ENCODE measurements at regions not wholly inside any gene's neighbourhood (a gene's known extent, or its start where the extent isn't known, plus 50 kb on each side); places are given as distances from the start of the nearest gene placed in this dataset.
"Not testable (repeated sequence)": the region's sequence is repeated elsewhere in the genome, so short reads cannot be mapped to it uniquely, and the experiment has no call there.

DNA sequence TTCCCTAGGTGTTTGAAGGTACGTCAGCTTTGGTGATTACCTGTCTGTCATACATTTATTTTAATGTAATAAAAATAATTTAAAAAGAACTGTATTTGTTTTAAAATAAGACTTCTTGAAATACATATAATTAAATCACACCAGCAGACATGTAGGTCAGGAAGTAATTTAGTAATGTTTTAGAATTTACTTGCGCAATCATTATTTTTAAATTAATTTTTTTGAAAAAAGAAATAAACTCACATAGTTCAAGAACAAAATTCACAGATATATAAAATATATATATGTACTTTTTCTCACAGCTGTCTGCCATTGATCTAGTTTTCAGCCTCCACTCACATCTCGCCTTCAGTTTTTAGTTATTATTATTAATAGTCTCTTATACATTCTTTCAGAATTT, 875.9 kb downstream of the TTLL7 start:
- Histone ChIP-seq H3K4me1 (ENCODE audit: control insufficient read depth in 5 of 5, insufficient read depth in 5 of 5, low read length in 5 of 5) (no peaks in the 10 kb centered on the region), H3K9ac (ENCODE audit: low read length in 5 of 5) (no peak overlapping the region), H3K36me3 (ENCODE audit: control insufficient read depth in 5 of 5, insufficient read depth in 5 of 5, low read length in 5 of 5) (no peaks in the 10 kb centered on the region)

DNA sequence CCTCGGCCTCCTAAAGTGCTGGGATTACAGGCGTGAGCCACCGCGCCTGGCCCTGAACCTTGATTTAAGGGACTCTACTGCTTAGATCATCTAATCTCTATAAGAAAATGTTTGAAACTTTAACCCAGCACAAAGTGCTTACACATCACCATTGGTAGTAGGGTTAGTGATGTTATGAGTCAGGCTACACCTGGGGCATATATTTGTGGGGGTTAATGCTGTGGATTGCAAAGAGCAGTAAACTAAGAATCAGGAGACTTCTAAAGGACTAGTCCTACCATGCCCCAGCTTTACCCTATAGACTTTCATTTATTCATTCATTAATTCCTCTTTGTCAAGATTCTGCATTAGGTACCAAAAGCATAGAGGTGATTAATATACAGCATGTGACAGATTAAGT, 880.5 kb downstream of the TTLL7 start:
- Histone ChIP-seq H3K9ac (ENCODE audit: low read length in 5 of 5) (no peak overlapping the region), H3K27ac (ENCODE audit: low read depth, low read length) (no peak overlapping the region), H3K36me3 (ENCODE audit: control insufficient read depth in 5 of 5, insufficient read depth in 5 of 5, low read length in 5 of 5) (no peaks in the 10 kb centered on the region), H3K9me3 (ENCODE audit: control insufficient read depth in 5 of 5, low read length in 5 of 5) (no peaks in the 10 kb centered on the region), H3K4me1 (ENCODE audit: control insufficient read depth in 5 of 5, insufficient read depth in 5 of 5, low read length in 5 of 5) (no peaks in the 10 kb centered on the region), H3K4me3 (ENCODE audit: low read depth in 1 of 5, low read length in 5 of 5) (no peak overlapping the region), H3K27me3 (ENCODE audit: control insufficient read depth in 5 of 5, insufficient read depth in 4 of 5, low read length in 5 of 5) (no peaks in the 10 kb centered on the region)

More for the DNA sequence above, 875.9 kb downstream of the TTLL7 start:
- no peaks in the 10 kb centered on the region for H3K27me3 ChIP-seq (ENCODE audit: control insufficient read depth in 5 of 5, insufficient read depth in 4 of 5, low read length in 5 of 5)
- no peaks in the 10 kb centered on the region for H3K9me3 ChIP-seq (ENCODE audit: control insufficient read depth in 5 of 5, low read length in 5 of 5)
- no peak overlapping the region for H3K4me3 ChIP-seq (ENCODE audit: low read depth in 1 of 5, low read length in 5 of 5)
- no peak overlapping the region for H3K27ac ChIP-seq (ENCODE audit: low read depth, low read length)

DNA sequence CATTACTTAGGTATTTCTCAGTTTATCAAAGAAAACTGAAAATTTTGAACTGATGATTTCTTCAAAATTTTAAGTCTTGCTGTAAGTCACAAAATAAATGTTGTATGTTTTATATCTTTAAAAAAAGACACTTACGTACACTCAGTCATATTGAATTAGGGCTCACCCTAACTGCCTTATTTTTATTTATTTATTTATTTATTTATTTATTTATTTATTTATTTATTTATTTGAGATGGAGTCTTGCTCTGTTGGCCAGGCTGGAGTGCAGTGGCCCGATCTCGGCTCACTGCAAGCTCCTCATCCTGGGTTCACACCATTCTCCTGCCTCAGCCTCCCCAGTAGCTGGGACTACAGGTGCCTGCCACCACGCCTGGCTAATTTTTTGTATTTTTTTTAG, 881.9 kb downstream of the TTLL7 start:
- H3K27me3 ChIP-seq (ENCODE audit: control insufficient read depth in 5 of 5, insufficient read depth in 4 of 5, low read length in 5 of 5); H3K4me3 ChIP-seq (ENCODE audit: low read depth in 1 of 5, low read length in 5 of 5); H3K9me3 ChIP-seq (ENCODE audit: control insufficient read depth in 5 of 5, low read length in 5 of 5); H3K9ac ChIP-seq (ENCODE audit: low read length in 5 of 5); H3K4me1 ChIP-seq (ENCODE audit: control insufficient read depth in 5 of 5, insufficient read depth in 5 of 5, low read length in 5 of 5); H3K36me3 ChIP-seq (ENCODE audit: control insufficient read depth in 5 of 5, insufficient read depth in 5 of 5, low read length in 5 of 5); H3K27ac ChIP-seq (ENCODE audit: low read depth, low read length): not testable (repeated sequence)

DNA sequence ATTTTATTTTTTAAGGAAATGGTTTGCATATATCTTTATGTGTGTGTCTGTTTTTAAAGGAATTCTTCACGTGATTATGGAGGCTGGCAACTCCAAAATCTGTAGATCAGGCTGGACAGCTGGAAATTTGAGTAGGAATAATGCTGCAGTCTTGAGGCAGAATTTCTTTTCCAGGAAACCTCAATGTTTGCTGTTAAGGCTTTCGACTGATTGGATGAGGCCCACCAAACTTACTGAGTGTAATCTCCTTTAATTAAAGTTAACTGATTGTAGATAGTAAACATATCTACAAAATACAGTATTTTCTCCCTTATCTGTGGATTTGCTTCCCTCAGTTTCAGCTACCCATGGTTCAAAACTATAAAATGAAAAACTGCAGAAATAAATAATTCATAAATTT, 883.1 kb downstream of the TTLL7 start:
- no peaks in the 10 kb centered on the region for H3K9me3 ChIP-seq (ENCODE audit: control insufficient read depth in 5 of 5, low read length in 5 of 5)
- no peaks in the 10 kb centered on the region for H3K36me3 ChIP-seq (ENCODE audit: control insufficient read depth in 5 of 5, insufficient read depth in 5 of 5, low read length in 5 of 5)
- no peak overlapping the region for H3K9ac ChIP-seq (ENCODE audit: low read length in 5 of 5)
- no peaks in the 10 kb centered on the region for H3K27me3 ChIP-seq (ENCODE audit: control insufficient read depth in 5 of 5, insufficient read depth in 4 of 5, low read length in 5 of 5)
- no peaks in the 10 kb centered on the region for H3K4me1 ChIP-seq (ENCODE audit: control insufficient read depth in 5 of 5, insufficient read depth in 5 of 5, low read length in 5 of 5)
- no peak overlapping the region for H3K27ac ChIP-seq (ENCODE audit: low read depth, low read length)
- no peak overlapping the region for H3K4me3 ChIP-seq (ENCODE audit: low read depth in 1 of 5, low read length in 5 of 5)

DNA sequence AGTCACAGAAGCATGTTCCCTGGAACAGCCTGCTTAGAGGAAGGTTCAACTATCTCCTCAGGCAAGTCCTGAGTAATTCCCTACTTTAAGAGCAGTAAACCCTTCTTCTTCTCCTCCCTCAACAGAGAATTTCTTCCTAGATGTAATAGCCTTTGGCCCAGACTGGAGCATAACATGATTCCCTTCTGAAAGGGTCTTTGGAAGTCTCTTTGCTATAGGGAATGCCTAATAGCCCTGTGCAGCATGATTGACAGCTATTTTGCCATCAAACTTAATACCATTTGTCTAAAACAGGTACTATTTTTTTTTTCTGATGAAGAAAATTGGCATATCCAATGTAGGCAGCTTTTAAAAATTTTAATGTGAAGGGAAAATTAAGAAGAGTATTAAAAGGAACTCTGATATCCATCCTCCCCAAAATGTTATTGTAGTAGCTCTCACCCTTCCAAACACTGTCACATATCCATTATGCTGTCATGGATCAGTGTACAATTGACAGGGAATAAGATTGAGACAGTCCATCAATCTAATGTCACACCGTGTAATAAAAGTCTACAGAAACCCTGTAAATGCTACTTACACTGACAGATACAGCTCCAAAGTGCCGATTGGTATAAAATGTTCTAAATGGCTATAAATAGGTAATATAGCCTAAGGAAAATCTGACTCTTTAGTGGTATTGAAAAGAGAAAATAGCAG, 884.6 kb downstream of the TTLL7 start:
- no peak overlapping the region for H3K9ac ChIP-seq (ENCODE audit: low read length in 5 of 5)
- no peak overlapping the region for H3K27ac ChIP-seq (ENCODE audit: low read depth, low read length)
- no peaks in the 10 kb centered on the region for H3K4me1 ChIP-seq (ENCODE audit: control insufficient read depth in 5 of 5, insufficient read depth in 5 of 5, low read length in 5 of 5)
- no peaks in the 10 kb centered on the region for H3K36me3 ChIP-seq (ENCODE audit: control insufficient read depth in 5 of 5, insufficient read depth in 5 of 5, low read length in 5 of 5)
- H3K9me3 ChIP-seq (ENCODE audit: control insufficient read depth in 5 of 5, low read length in 5 of 5), result no peaks in the 10 kb centered on the region
- no peaks in the 10 kb centered on the region for H3K27me3 ChIP-seq (ENCODE audit: control insufficient read depth in 5 of 5, insufficient read depth in 4 of 5, low read length in 5 of 5)
- no peak overlapping the region for H3K4me3 ChIP-seq (ENCODE audit: low read depth in 1 of 5, low read length in 5 of 5)

DNA sequence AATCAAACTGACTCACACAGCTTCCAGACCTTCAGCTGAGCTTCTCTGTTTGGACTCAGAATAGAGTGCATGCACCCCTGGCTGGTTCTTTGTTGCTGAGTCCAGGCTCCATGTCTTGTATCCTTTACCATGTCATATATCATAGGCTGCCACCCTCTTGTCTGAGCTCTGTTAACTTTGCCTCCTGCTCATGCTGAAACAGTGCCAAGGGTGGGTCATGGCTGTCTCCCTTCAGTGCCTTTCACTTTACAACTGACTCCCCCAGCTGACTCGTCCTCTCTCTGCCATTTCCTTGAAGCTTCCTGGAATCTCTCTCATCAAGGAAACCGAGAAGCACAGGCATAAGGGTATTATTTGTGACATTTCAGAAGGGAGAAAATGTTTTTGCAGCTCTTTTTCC, 885.3 kb downstream of the TTLL7 start:
- Histone ChIP-seq H3K4me1 (ENCODE audit: control insufficient read depth in 5 of 5, insufficient read depth in 5 of 5, low read length in 5 of 5) (no peaks in the 10 kb centered on the region), H3K4me3 (ENCODE audit: low read depth in 1 of 5, low read length in 5 of 5) (no peak overlapping the region), H3K27ac (ENCODE audit: low read depth, low read length) (no peak overlapping the region), H3K9ac (ENCODE audit: low read length in 5 of 5) (no peak overlapping the region), H3K9me3 (ENCODE audit: control insufficient read depth in 5 of 5, low read length in 5 of 5) (no peaks in the 10 kb centered on the region), H3K36me3 (ENCODE audit: control insufficient read depth in 5 of 5, insufficient read depth in 5 of 5, low read length in 5 of 5) (no peaks in the 10 kb centered on the region), H3K27me3 (ENCODE audit: control insufficient read depth in 5 of 5, insufficient read depth in 4 of 5, low read length in 5 of 5) (no peaks in the 10 kb centered on the region)

DNA sequence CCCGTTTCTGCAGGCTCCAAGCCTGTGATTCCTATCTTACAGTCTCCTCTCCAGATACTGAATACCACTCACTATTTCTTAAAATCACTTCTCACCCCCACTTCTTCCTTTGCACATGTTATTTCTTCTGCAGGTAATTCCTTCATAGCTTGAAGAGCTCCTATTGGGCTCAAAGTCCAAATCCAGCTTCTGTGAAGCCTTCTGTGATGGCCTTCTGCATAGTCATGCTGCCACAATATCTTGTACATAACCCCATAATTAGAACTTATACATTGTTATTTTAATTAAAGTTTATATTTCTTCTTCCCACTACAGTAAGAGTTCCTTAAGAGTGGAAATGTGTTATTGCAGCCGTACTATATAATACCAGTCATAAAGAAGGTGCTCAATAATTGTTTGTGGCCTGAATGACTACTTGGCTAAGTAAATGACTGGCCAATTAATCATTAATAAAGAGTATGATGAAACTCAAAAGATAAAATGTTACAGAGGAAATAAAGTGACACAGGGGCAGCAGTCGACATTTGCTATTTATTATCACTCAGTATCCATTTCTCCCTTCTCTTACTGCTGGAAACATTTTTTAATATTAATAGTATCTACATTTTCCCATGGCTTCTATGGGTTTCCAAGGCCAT, 886.6 kb downstream of the TTLL7 start:
- no peak overlapping the region for H3K4me3 ChIP-seq (ENCODE audit: low read depth in 1 of 5, low read length in 5 of 5)
- H3K27me3 ChIP-seq (ENCODE audit: control insufficient read depth in 5 of 5, insufficient read depth in 4 of 5, low read length in 5 of 5), result no peaks in the 10 kb centered on the region
- no peaks in the 10 kb centered on the region for H3K9me3 ChIP-seq (ENCODE audit: control insufficient read depth in 5 of 5, low read length in 5 of 5)
- no peak overlapping the region for H3K27ac ChIP-seq (ENCODE audit: low read depth, low read length)
- no peak overlapping the region for H3K9ac ChIP-seq (ENCODE audit: low read length in 5 of 5)
- H3K36me3 ChIP-seq (ENCODE audit: control insufficient read depth in 5 of 5, insufficient read depth in 5 of 5, low read length in 5 of 5), result no peaks in the 10 kb centered on the region
- no peaks in the 10 kb centered on the region for H3K4me1 ChIP-seq (ENCODE audit: control insufficient read depth in 5 of 5, insufficient read depth in 5 of 5, low read length in 5 of 5)

DNA sequence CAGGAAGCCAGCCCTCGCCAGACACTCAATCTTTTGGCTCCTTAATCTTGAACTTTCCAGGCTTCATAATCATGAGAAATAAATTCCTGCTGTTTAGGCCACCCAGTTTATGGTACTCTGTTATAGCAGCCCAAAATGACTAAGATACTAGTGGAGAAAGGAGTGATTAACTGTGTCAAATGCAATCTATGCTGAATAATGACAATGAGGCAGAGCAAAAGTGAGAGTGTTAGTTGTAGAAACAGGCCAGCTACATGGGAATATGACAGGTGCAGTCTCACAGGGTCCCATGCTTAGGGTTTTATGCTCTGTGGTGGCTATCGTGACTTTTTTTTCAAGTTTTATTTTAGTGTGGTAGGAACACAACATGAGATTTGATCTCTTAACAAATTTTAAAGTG, 888.8 kb downstream of the TTLL7 start:
- Histone ChIP-seq H3K4me1 (ENCODE audit: control insufficient read depth in 5 of 5, insufficient read depth in 5 of 5, low read length in 5 of 5) (no peaks in the 10 kb centered on the region), H3K9ac (ENCODE audit: low read length in 5 of 5) (no peak overlapping the region), H3K27me3 (ENCODE audit: control insufficient read depth in 5 of 5, insufficient read depth in 4 of 5, low read length in 5 of 5) (no peaks in the 10 kb centered on the region), H3K4me3 (ENCODE audit: low read depth in 1 of 5, low read length in 5 of 5) (no peak overlapping the region), H3K27ac (ENCODE audit: low read depth, low read length) (no peak overlapping the region), H3K36me3 (ENCODE audit: control insufficient read depth in 5 of 5, insufficient read depth in 5 of 5, low read length in 5 of 5) (no peaks in the 10 kb centered on the region), H3K9me3 (ENCODE audit: control insufficient read depth in 5 of 5, low read length in 5 of 5) (no peaks in the 10 kb centered on the region)

DNA sequence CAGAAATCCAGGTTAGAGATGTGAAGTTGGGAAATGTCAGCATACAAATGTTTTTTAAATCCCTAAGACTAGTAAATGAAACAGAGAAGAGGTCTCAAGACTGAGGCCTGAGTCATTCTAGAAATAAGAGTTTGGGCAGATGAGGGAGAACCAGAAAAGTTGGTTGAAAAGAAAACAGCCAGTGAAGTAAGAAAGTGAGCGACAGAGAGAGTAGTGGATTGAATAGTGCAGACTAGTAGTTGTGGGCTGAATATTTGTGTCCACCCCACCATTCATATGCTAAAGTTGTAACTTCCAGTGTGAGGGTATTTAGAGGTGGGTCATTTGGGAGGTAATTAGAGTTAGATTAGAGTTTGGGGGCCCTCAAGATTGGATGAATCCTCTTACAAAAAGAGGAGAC, 889.2 kb downstream of the TTLL7 start:
- Histone ChIP-seq H3K27me3 (ENCODE audit: control insufficient read depth in 5 of 5, insufficient read depth in 4 of 5, low read length in 5 of 5) (no peaks in the 10 kb centered on the region), H3K9ac (ENCODE audit: low read length in 5 of 5) (no peak overlapping the region), H3K36me3 (ENCODE audit: control insufficient read depth in 5 of 5, insufficient read depth in 5 of 5, low read length in 5 of 5) (no peaks in the 10 kb centered on the region), H3K9me3 (ENCODE audit: control insufficient read depth in 5 of 5, low read length in 5 of 5) (no peaks in the 10 kb centered on the region), H3K4me3 (ENCODE audit: low read depth in 1 of 5, low read length in 5 of 5) (no peak overlapping the region), H3K27ac (ENCODE audit: low read depth, low read length) (no peak overlapping the region), H3K4me1 (ENCODE audit: control insufficient read depth in 5 of 5, insufficient read depth in 5 of 5, low read length in 5 of 5) (no peaks in the 10 kb centered on the region)

DNA sequence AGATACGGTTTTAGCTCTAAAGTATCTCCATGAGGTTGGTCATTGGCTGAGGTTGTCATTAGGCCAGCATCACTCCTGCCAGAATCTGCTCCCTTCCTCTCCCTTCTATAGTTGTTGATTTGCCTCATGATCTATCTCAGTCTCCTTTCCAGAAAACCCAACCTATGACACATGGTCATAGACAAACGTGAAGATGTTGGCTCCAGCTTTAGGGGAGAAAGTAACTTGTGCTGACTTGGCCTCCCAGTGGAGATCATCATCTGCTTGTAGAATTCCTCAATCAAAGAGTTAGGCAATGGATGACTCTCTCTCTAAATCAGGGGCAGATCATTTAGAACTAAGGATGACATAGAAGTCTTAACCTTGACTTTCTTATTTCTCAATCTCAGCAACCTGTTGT, 894.4 kb downstream of the TTLL7 start:
- H3K27ac ChIP-seq (ENCODE audit: low read depth, low read length), result no peak overlapping the region
- H3K27me3 ChIP-seq (ENCODE audit: control insufficient read depth in 5 of 5, insufficient read depth in 4 of 5, low read length in 5 of 5), result no peaks in the 10 kb centered on the region
- H3K4me3 ChIP-seq (ENCODE audit: low read depth in 1 of 5, low read length in 5 of 5), result no peak overlapping the region
- H3K9ac ChIP-seq (ENCODE audit: low read length in 5 of 5), result no peak overlapping the region
- H3K36me3 ChIP-seq (ENCODE audit: control insufficient read depth in 5 of 5, insufficient read depth in 5 of 5, low read length in 5 of 5), result no peaks in the 10 kb centered on the region
- no peaks in the 10 kb centered on the region for H3K9me3 ChIP-seq (ENCODE audit: control insufficient read depth in 5 of 5, low read length in 5 of 5)
- H3K4me1 ChIP-seq (ENCODE audit: control insufficient read depth in 5 of 5, insufficient read depth in 5 of 5, low read length in 5 of 5), result no peaks in the 10 kb centered on the region

Measured in subcutaneous abdominal adipose tissue (tissue), 5 donors.